ENCODE measurements at regions not wholly inside any gene's neighbourhood (a gene's known extent, or its start where the extent isn't known, plus 50 kb on each side); places are given as distances from the start of the nearest gene placed in this dataset.
"Not testable (repeated sequence)": the region's sequence is repeated elsewhere in the genome, so short reads cannot be mapped to it uniquely, and the experiment has no call there.

GRCh38 chr9:2269778-2270177 is 254.6 kb downstream of the SMARCA2 start:
- TF ChIP-seq POLR2A (IDR thresholded peaks at IDR 0.05): no peak
- TF ChIP-seq CTCF (IDR thresholded peaks at IDR 0.05): no peak
- intact Hi-C loops (cut with DNase I; ENCODE audit: low total_unique reads): no loop called here
- Histone ChIP-seq H3K4me1 (no peaks in the 10 kb centered on the region), H3K27me3 (no peaks in the 10 kb centered on the region), H3K27ac (no peak overlapping the region), H3K4me3 (no peak overlapping the region), H3K36me3 (ENCODE audit: low read depth, missing control alignments) (no peaks in the 10 kb centered on the region), H3K9me3 (no peaks in the 10 kb centered on the region)
- WGBS, 2 donors: 77 to 88% methylated on average over 3 of the region's 3 CpGs
- DNase-seq: no peak

- Histone ChIP-seq H3K27ac (no peak overlapping the region), H3K27me3 (no peaks in the 10 kb centered on the region), H3K36me3 (ENCODE audit: low read depth, missing control alignments) (no peaks in the 10 kb centered on the region), H3K4me1 (no peaks in the 10 kb centered on the region), H3K4me3 (no peak overlapping the region), H3K9me3 (no peaks in the 10 kb centered on the region)
- intact Hi-C loops (cut with DNase I; ENCODE audit: low total_unique reads): no loop called here
- DNase-seq: no peak
- no peak for TF ChIP-seq POLR2A (IDR thresholded peaks at IDR 0.05)
- TF ChIP-seq CTCF (IDR thresholded peaks at IDR 0.05): no peak
- WGBS, 2 donors: 80 to 81% methylated on average over 5 of the region's 5 CpGs
Measured at GRCh38 chr9:2270565-2270964, 255.4 kb downstream of the SMARCA2 start.

GRCh38 chr9:2271426-2271825 is 256.3 kb downstream of the SMARCA2 start:
- Histone ChIP-seq H3K9me3 (no peaks in the 10 kb centered on the region), H3K27me3 (no peaks in the 10 kb centered on the region), H3K4me3 (no peak overlapping the region), H3K4me1 (no peaks in the 10 kb centered on the region), H3K27ac (no peak overlapping the region), H3K36me3 (ENCODE audit: low read depth, missing control alignments) (no peaks in the 10 kb centered on the region)
- peak; percentile 53 for DNase-seq
- intact Hi-C loops (cut with DNase I; ENCODE audit: low total_unique reads): no loop called here
- no peak for TF ChIP-seq CTCF (IDR thresholded peaks at IDR 0.05)
- no peak for TF ChIP-seq POLR2A (IDR thresholded peaks at IDR 0.05)
- WGBS, 2 donors: 33 to 46% methylated on average over 4 of the region's 4 CpGs

- no peak for DNase-seq
- H3K36me3 ChIP-seq (ENCODE audit: low read depth, missing control alignments): no peaks in the 10 kb centered on the region
- 70 to 95% methylated on average over 4 of the region's 4 CpGs for WGBS, 2 donors
- no peaks in the 10 kb centered on the region for H3K9me3 ChIP-seq
- no peak overlapping the region for H3K27ac ChIP-seq
- H3K4me3 ChIP-seq: no peak overlapping the region
- intact Hi-C loops (cut with DNase I; ENCODE audit: low total_unique reads): no loop called here
- no peak for TF ChIP-seq POLR2A (IDR thresholded peaks at IDR 0.05)
- TF ChIP-seq CTCF (IDR thresholded peaks at IDR 0.05): no peak
- no peaks in the 10 kb centered on the region for H3K4me1 ChIP-seq
- H3K27me3 ChIP-seq: no peaks in the 10 kb centered on the region
Measured at GRCh38 chr9:2274762-2275161, 259.6 kb downstream of the SMARCA2 start.

- H3K4me1 ChIP-seq: no peaks in the 10 kb centered on the region
- H3K36me3 ChIP-seq (ENCODE audit: low read depth, missing control alignments): no peaks in the 10 kb centered on the region
- WGBS, 2 donors: 90 to 96% methylated on average over 10 of the region's 10 CpGs
- H3K27ac ChIP-seq: no peak overlapping the region
- no peak overlapping the region for H3K4me3 ChIP-seq
- no peak for DNase-seq
- TF ChIP-seq POLR2A (IDR thresholded peaks at IDR 0.05) (no peak), CTCF (IDR thresholded peaks at IDR 0.05) (no peak)
- no peaks in the 10 kb centered on the region for H3K9me3 ChIP-seq
- intact Hi-C loops (cut with DNase I; ENCODE audit: low total_unique reads): no loop called here
- H3K27me3 ChIP-seq: no peaks in the 10 kb centered on the region
Measured at GRCh38 chr9:2276296-2276695, 261.1 kb downstream of the SMARCA2 start.

- H3K27me3 ChIP-seq; DNase-seq; H3K36me3 ChIP-seq (ENCODE audit: low read depth, missing control alignments); H3K9me3 ChIP-seq; H3K4me3 ChIP-seq; intact Hi-C loops (cut with DNase I; ENCODE audit: low total_unique reads); H3K4me1 ChIP-seq; H3K27ac ChIP-seq: not testable (repeated sequence)
- 81 to 86% methylated on average over 8 to 9 of the region's 9 CpGs for WGBS, 2 donors
Measured at GRCh38 chr9:2277133-2277532, 262.0 kb downstream of the SMARCA2 start.

GRCh38 chr9:2277644-2278043 is 262.5 kb downstream of the SMARCA2 start:
- H3K4me1 ChIP-seq; H3K4me3 ChIP-seq; H3K9me3 ChIP-seq; intact Hi-C loops (cut with DNase I; ENCODE audit: low total_unique reads); H3K27ac ChIP-seq; H3K27me3 ChIP-seq; H3K36me3 ChIP-seq (ENCODE audit: low read depth, missing control alignments); DNase-seq: not testable (repeated sequence)
- 94 to 97% methylated on average over 12 of the region's 12 CpGs for WGBS, 2 donors

GRCh38 chr9:2279138-2279537 is 264.0 kb downstream of the SMARCA2 start:
- 93% methylated on average over 8 of the region's 8 CpGs for WGBS, 2 donors
- DNase-seq; H3K9me3 ChIP-seq; H3K36me3 ChIP-seq (ENCODE audit: low read depth, missing control alignments); H3K4me1 ChIP-seq; H3K4me3 ChIP-seq; H3K27ac ChIP-seq; H3K27me3 ChIP-seq; intact Hi-C loops (cut with DNase I; ENCODE audit: low total_unique reads): not testable (repeated sequence)

All from testis (tissue), 2 donors.